IMR-90 (cell line): ENCODE measurements at regions not wholly inside any gene's neighbourhood (a gene's known extent, or its start where the extent isn't known, plus 50 kb on each side); places are given as distances from the start of the nearest gene placed in this dataset.

Experiments
- ATAC-seq: fragments of 200-7000 bp; cut with Tn5 transposase; 2 replicates; pipeline ENCODE4 v1.9.1; 2020; ENCODE audit warnings: low read depth, mild to moderate bottlenecking, moderate library complexity
- BruUV-seq: library from RNA; stranded (reverse); fragments of 400-500 nt; replicated peaks from 2 replicates; lab custom pipeline; 2021; lab: Mats Ljungman, UMichigan
- CTCF ChIA-PET: fragments of 300-600 bp; formaldehyde crosslinking; extraction: SDS; loops from one replicate; lab custom pipeline; 2021; ENCODE audit warnings: antibody characterized with exemption; lab: Yijun Ruan, JAX
- POLR2A ChIA-PET: fragments of 300-600 bp; sonication (Branson Sonifier 250); formaldehyde crosslinking; loops from one replicate; lab custom pipeline; 2022; ENCODE audit warnings: antibody characterized with exemption; ENCODE audit not compliant: unreplicated experiment; lab: Charles Lee
- DNase-seq: peaks from one replicate; pipeline ENCODE4 v3.0.0; 2013
- H2AFZ ChIP-seq: replicated peaks from 2 replicates; pipeline ENCODE3; 2013; ENCODE audit warnings: low read length, mild to moderate bottlenecking; ENCODE audit not compliant: poor library complexity
- H2AK5ac ChIP-seq: 2 replicates; pipeline ENCODE4 v1.6.1; 2013; ENCODE audit warnings: low read depth, low read length, inconsistent platforms
- H2AK9ac ChIP-seq: replicated peaks from 2 replicates; pipeline ENCODE3; 2013; ENCODE audit warnings: mild to moderate bottlenecking, low read depth, low read length, moderate library complexity; ENCODE audit not compliant: poor library complexity
- H2BK120ac ChIP-seq: 2 replicates; pipeline ENCODE4 v1.6.1; 2013; ENCODE audit warnings: low read depth, low read length, inconsistent platforms
- H2BK15ac ChIP-seq: 3 replicates; pipeline ENCODE4 v1.6.1; 2013; ENCODE audit warnings: low read depth, low read length, inconsistent platforms
- H2BK20ac ChIP-seq: 2 replicates; pipeline ENCODE4 v1.6.1; 2013; ENCODE audit warnings: low read depth, mild to moderate bottlenecking, inconsistent platforms, low read length, moderate library complexity
- H2BK5ac ChIP-seq: 2 replicates; pipeline ENCODE4 v1.6.1; 2013; ENCODE audit warnings: mild to moderate bottlenecking, low read depth, low read length, inconsistent platforms; ENCODE audit not compliant: poor library complexity, severe bottlenecking
- H3K14ac ChIP-seq: replicated peaks from 2 replicates; pipeline ENCODE4 v1.6.1; 2013; ENCODE audit warnings: low read depth, low read length, inconsistent platforms
- H3K18ac ChIP-seq: 2 replicates; pipeline ENCODE4 v1.6.1; 2013; ENCODE audit warnings: low read depth, low read length, control low read depth
- H3K23ac ChIP-seq: 2 replicates; pipeline ENCODE4 v1.6.1; 2013; ENCODE audit warnings: low read depth, low read length, inconsistent platforms
- H3K27ac ChIP-seq: 2 replicates; pipeline ENCODE4 v1.5.1; 2013; ENCODE audit warnings: mild to moderate bottlenecking, control low read depth, low read length; ENCODE audit not compliant: insufficient read depth
- H3K27me3 ChIP-seq: 2 replicates; pipeline ENCODE4 v1.6.1; 2013; ENCODE audit warnings: low read length; ENCODE audit not compliant: control insufficient read depth, insufficient read depth
- H3K36me3 ChIP-seq: 2 replicates; pipeline ENCODE4 v1.6.1; 2013; ENCODE audit warnings: low read length, mixed read lengths; ENCODE audit not compliant: control insufficient read depth, insufficient read depth
- H3K4ac ChIP-seq: 2 replicates; pipeline ENCODE4 v1.6.1; 2013; ENCODE audit warnings: low read depth, low read length, inconsistent platforms
- H3K4me1 ChIP-seq: 2 replicates; pipeline ENCODE4 v1.6.1; 2013; ENCODE audit warnings: low read length, mixed read lengths; ENCODE audit not compliant: control insufficient read depth, insufficient read depth
- H3K4me2 ChIP-seq: 2 replicates; pipeline ENCODE4 v1.6.1; 2013; ENCODE audit warnings: low read depth, mild to moderate bottlenecking, control low read depth, low read length, moderate library complexity
- H3K4me3 ChIP-seq: 2 replicates; pipeline ENCODE4 v1.5.1; 2013; ENCODE audit warnings: low read depth, mild to moderate bottlenecking, control low read depth, low read length, moderate library complexity; ENCODE audit not compliant: insufficient read depth
- H3K56ac ChIP-seq: 2 replicates; pipeline ENCODE4 v1.6.1; 2013; ENCODE audit warnings: low read length, inconsistent platforms; ENCODE audit not compliant: insufficient read depth; ENCODE audit errors: extremely low read depth
- H3K79me1 ChIP-seq, 2 experiments: 2 replicates each; pipeline ENCODE4 v1.6.1; 2013; ENCODE audit warnings: low read length in 2 of 2, inconsistent platforms in 1 of 2, low read depth in 1 of 2
- H3K9ac ChIP-seq: 2 replicates; pipeline ENCODE4 v1.6.1; 2013; ENCODE audit warnings: low read depth, low read length, control low read depth
- H3K9me1 ChIP-seq: 2 replicates; pipeline ENCODE4 v1.6.1; 2013; ENCODE audit warnings: low read length, inconsistent platforms; ENCODE audit not compliant: insufficient read depth
- H3K9me3 ChIP-seq: 2 replicates; pipeline ENCODE4 v1.6.1; 2013; ENCODE audit warnings: low read length; ENCODE audit not compliant: control insufficient read depth, insufficient read depth
- H4K20me1 ChIP-seq: 2 replicates; pipeline ENCODE4 v1.6.1; 2013; ENCODE audit warnings: low read length, inconsistent platforms; ENCODE audit not compliant: insufficient read depth
- H4K5ac ChIP-seq: 2 replicates; pipeline ENCODE4 v1.6.1; 2013; ENCODE audit warnings: mild to moderate bottlenecking, low read depth, low read length, control low read depth
- H4K8ac ChIP-seq, 2 experiments: 2 replicates each; pipeline ENCODE4 v1.6.1; 2013; ENCODE audit warnings: low read depth in 2 of 2, low read length in 2 of 2, control low read depth in 1 of 2, inconsistent platforms in 1 of 2
- H4K91ac ChIP-seq: 2 replicates; pipeline ENCODE4 v1.6.1; 2013; ENCODE audit warnings: low read depth, low read length, inconsistent platforms; ENCODE audit not compliant: insufficient read depth
- FOS ChIP-seq: fragments of 150-350 bp; IDR thresholded peaks from 2 replicates; pipeline ENCODE4 v1.6.1; 2016; ENCODE audit warnings: low read depth, low read length
- MAZ ChIP-seq: IDR thresholded peaks from 2 replicates; pipeline ENCODE4 v1.6.1; 2012; ENCODE audit warnings: low read depth, mild to moderate bottlenecking, low read length, improper control_type of control experiment, moderate library complexity, borderline replicate concordance
- NFE2L2 ChIP-seq: fragments of 150-350 bp; IDR thresholded peaks from 2 replicates; pipeline ENCODE4 v1.6.1; 2016; ENCODE audit warnings: low read depth, mild to moderate bottlenecking, low read length
- POLR2A ChIP-seq: IDR thresholded peaks from 2 replicates; pipeline ENCODE4 v1.6.1; 2012; ENCODE audit warnings: mild to moderate bottlenecking, low read depth, low read length
- SMC3 ChIP-seq: fragments of 150-350 bp; IDR thresholded peaks from 2 replicates; pipeline ENCODE4 v1.6.1; 2016; ENCODE audit warnings: low read depth, mild to moderate bottlenecking, antibody characterized with exemption, low read length, moderate library complexity
- WGBS, 2 experiments: methylation state at CpG; one replicate each; pipeline versions ENCODE4 v1.1.5 to v1.1.7; 2013; ENCODE audit warnings: missing lambda C conversion rate in 2 of 2; ENCODE audit not compliant: insufficient read length in 1 of 2; ENCODE audit errors: extremely low coverage in 2 of 2; 5-methylcytosine and 5-hydroxymethylcytosine counted together
- dilution Hi-C: fragments of 300-500 bp; cut with HindIII; formaldehyde crosslinking; loops from one replicate; pipeline ENCODE4 v1.14.3; 2018; ENCODE audit warnings: low sequenced_read_pairs; ENCODE audit not compliant: unreplicated experiment
- in situ Hi-C: fragments of 300-500 bp; cut with MboI; formaldehyde crosslinking; loops from 3 replicates; pipeline ENCODE4 v1.14.3; 2019; ENCODE audit warnings: low sequenced_read_pairs, inconsistent platforms, mixed read lengths
- intact Hi-C: fragments of 100-400 bp; cut with micrococcal nuclease; formaldehyde crosslinking; loops from 2 replicates; pipeline ENCODE4 v1.10.0; 2022

GRCh38 chr5:125416055-125416454 lies 669.6 kb upstream of the ZNF608 start:
- Histone ChIP-seq H2AK9ac (no peak overlapping the region), H3K36me3 (no peaks in the 10 kb centered on the region), H3K56ac (no peak overlapping the region), H4K8ac (no peak overlapping the region), H2BK5ac (no peak overlapping the region), H2AFZ (no peak overlapping the region), H3K4ac (no peak overlapping the region), H3K9me1 (no peaks in the 10 kb centered on the region), H3K27ac (no peak overlapping the region), H3K23ac (no peak overlapping the region), H3K4me1 (peaks cover 11% of the 10 kb centered on the region), H3K27me3 (no peaks in the 10 kb centered on the region), H3K4me2 (no peak overlapping the region), H3K14ac (no peak overlapping the region), H2BK120ac (no peak overlapping the region), H3K4me3 (no peak overlapping the region), H4K91ac (no peak overlapping the region), H4K5ac (no peak overlapping the region), H2BK15ac (no peak overlapping the region), H2BK20ac (no peak overlapping the region), H3K9me3 (no peaks in the 10 kb centered on the region), H3K9ac (no peak overlapping the region), H4K20me1 (no peaks in the 10 kb centered on the region), H3K79me1 (no peaks in the 10 kb centered on the region), H2AK5ac (no peak overlapping the region), H3K18ac (no peak overlapping the region)
- in situ Hi-C loops = loop anchor here (10.0 kb wide), 1 partner anchor 671 kb away; the partner anchor contains the start of gene ZNF608
- no peak for DNase-seq
- POLR2A ChIA-PET = interaction anchor here (0.6 kb wide), 1 partner anchor 774 kb away, joined by 3 read pairs; no protein-coding TSS in a partner anchor
- CTCF ChIA-PET = no interaction called here
- intact Hi-C loops = no loop called here
- WGBS, 2 experiments = no CpG with 5 or more reads among the region's 2 CpGs
- no peak for ATAC-seq
- TF ChIP-seq SMC3 = no peak
- no peak for TF ChIP-seq POLR2A
- no peak for TF ChIP-seq NFE2L2
- TF ChIP-seq MAZ = no peak
- no peak for TF ChIP-seq FOS
- dilution Hi-C loops = no loop called here
- no TSS peak for BruUV-seq
